ENCODE measurements at regions not wholly inside any gene's neighbourhood (a gene's known extent, or its start where the extent isn't known, plus 50 kb on each side); places are given as distances from the start of the nearest gene placed in this dataset.

- H3K4me3 ChIP-seq (ENCODE audit: low read depth, low read length), result no peak overlapping the region
- no peak for DNase-seq (ENCODE audit: low read depth)
- TF ChIP-seq CTCF (IDR thresholded peaks at IDR 0.05; ENCODE audit: control insufficient read depth, extremely low read depth, insufficient read depth), result no peak
These were observed 101.8 kb upstream of the TAC1 start for GRCh38 chr7:97630116-97630515.

GRCh38 chr7:97635622-97636021 is 96.3 kb upstream of the TAC1 start:
- DNase-seq (ENCODE audit: low read depth), result no peak
- no peak for TF ChIP-seq CTCF (IDR thresholded peaks at IDR 0.05; ENCODE audit: control insufficient read depth, extremely low read depth, insufficient read depth)
- H3K4me3 ChIP-seq (ENCODE audit: low read depth, low read length), result no peak overlapping the region

- TF ChIP-seq CTCF (IDR thresholded peaks at IDR 0.05; ENCODE audit: control insufficient read depth, extremely low read depth, insufficient read depth), result no peak
- DNase-seq (ENCODE audit: low read depth), result no peak
- H3K4me3 ChIP-seq (ENCODE audit: low read depth, low read length), result no peak overlapping the region
These were observed 92.8 kb upstream of the TAC1 start for GRCh38 chr7:97639036-97639435.

GRCh38 chr7:97659363-97660045 is 72.4 kb upstream of the TAC1 start:
- TF ChIP-seq CTCF (IDR thresholded peaks at IDR 0.05; ENCODE audit: control insufficient read depth, extremely low read depth, insufficient read depth), result no peak
- DNase-seq (ENCODE audit: low read depth), result no peak

GRCh38 chr7:97667359-97667758 is 64.5 kb upstream of the TAC1 start:
- DNase-seq (ENCODE audit: low read depth), result no peak
- TF ChIP-seq CTCF (IDR thresholded peaks at IDR 0.05; ENCODE audit: control insufficient read depth, extremely low read depth, insufficient read depth), result no peak
- no peak overlapping the region for H3K4me3 ChIP-seq (ENCODE audit: low read depth, low read length)

More at GRCh38 chr7:97659363-97660045, 72.4 kb upstream of the TAC1 start:
- H3K4me3 ChIP-seq (ENCODE audit: low read depth, low read length), result no peak overlapping the region

- TF ChIP-seq CTCF (IDR thresholded peaks at IDR 0.05; ENCODE audit: control insufficient read depth, extremely low read depth, insufficient read depth), result no peak
- no peak overlapping the region for H3K4me3 ChIP-seq (ENCODE audit: low read depth, low read length)
- no peak for DNase-seq (ENCODE audit: low read depth)
These were observed 60.3 kb upstream of the TAC1 start for GRCh38 chr7:97671571-97671970.

- DNase-seq (ENCODE audit: low read depth), result no peak
- no peak for TF ChIP-seq CTCF (IDR thresholded peaks at IDR 0.05; ENCODE audit: control insufficient read depth, extremely low read depth, insufficient read depth)
- no peak overlapping the region for H3K4me3 ChIP-seq (ENCODE audit: low read depth, low read length)
These were observed 51.3 kb upstream of the TAC1 start for GRCh38 chr7:97680622-97681021.

All from LNCaP clone FGC (cell line).